Kidney (tissue), 13 donors: ENCODE measurements at regions not wholly inside any gene's neighbourhood (a gene's known extent, or its start where the extent isn't known, plus 50 kb on each side); places are given as distances from the start of the nearest gene placed in this dataset.

Source experiments
- DNase-seq, 5 donors: peaks; one replicate each; pipeline ENCODE4 v3.0.0-alpha.2; 2013 to 2020
- FAIRE-seq: peaks from 2 replicates; lab custom pipeline; 2012; peaks lifted over from hg19 to GRCh38; lab: Jason Lieb, UNC
- H3K27ac ChIP-seq, 2 donors: one replicate each; pipeline ENCODE4 v1.7.0; 2013; ENCODE audit warnings: low read depth in 2 of 2, low read length in 2 of 2, inconsistent platforms in 1 of 2
- H3K27me3 ChIP-seq: one replicate; pipeline ENCODE4 v1.7.1; 2013; ENCODE audit warnings: low read length, inconsistent platforms; ENCODE audit not compliant: control insufficient read depth, insufficient read depth
- H3K36me3 ChIP-seq, 3 donors: one replicate each; pipeline versions ENCODE4 v1.7.0 to v1.7.1; 2013; ENCODE audit warnings: low read length in 3 of 3, control low read depth in 1 of 3, inconsistent platforms in 1 of 3; ENCODE audit not compliant: insufficient read depth in 3 of 3, control insufficient read depth in 2 of 3
- H3K4me1 ChIP-seq, 3 donors: one replicate each; pipeline versions ENCODE4 v1.7.0 to v1.7.1; 2013; ENCODE audit warnings: low read length in 3 of 3, inconsistent platforms in 1 of 3, low read depth in 1 of 3; ENCODE audit not compliant: control insufficient read depth in 2 of 3, insufficient read depth in 2 of 3
- H3K4me3 ChIP-seq, 3 donors: one replicate each; pipeline versions ENCODE4 v1.7.0 to v1.8.1; 2013; ENCODE audit warnings: low read length in 3 of 3, control low read depth in 1 of 3, inconsistent platforms in 1 of 3
- H3K9ac ChIP-seq, 3 donors: one replicate each; pipeline versions ENCODE4 v1.7.0 to v1.7.1; 2013; ENCODE audit warnings: low read length in 3 of 3, control low read depth in 1 of 3, inconsistent platforms in 1 of 3
- H3K9me3 ChIP-seq, 3 donors: one replicate each; pipeline versions ENCODE4 v1.7.0 to v1.7.1; 2013; ENCODE audit warnings: low read length in 3 of 3, control low read depth in 1 of 3, inconsistent platforms in 1 of 3; ENCODE audit not compliant: control insufficient read depth in 2 of 3, insufficient read depth in 1 of 3
- CTCF ChIP-seq: IDR thresholded peaks from 3 replicates; pipeline ENCODE4 v1.5.1; 2012; ENCODE audit warnings: mild to moderate bottlenecking, moderate library complexity, borderline replicate concordance; ENCODE audit not compliant: insufficient read depth; ENCODE audit errors: extremely low read depth
- intact Hi-C: fragments of 100-400 bp; cut with DNase I; formaldehyde crosslinking; loops from one replicate; pipeline ENCODE4 v1.11.1; 2022
- donor health status: control.
- donor health status: control.
- donor health status: control.
- donor health status: control.
- donor health status: control.
- donor health status: DM: yes; HTN: yes; CAD: no.
- donor health status: Normal renal cell carcinoma (clear cell type).

- H3K4me1 ChIP-seq = no peaks in the 10 kb centered on the region
- DNase-seq (no peak), FAIRE-seq (no peak)
- H3K27ac ChIP-seq = no peak overlapping the region
- H3K36me3 ChIP-seq = no peaks in the 10 kb centered on the region
- H3K4me3 ChIP-seq = no peak overlapping the region
- H3K9me3 ChIP-seq = no peaks in the 10 kb centered on the region
- H3K27me3 ChIP-seq = no peaks in the 10 kb centered on the region
- TF ChIP-seq CTCF = no peak
- no peak overlapping the region for H3K9ac ChIP-seq
- intact Hi-C loops = no loop called here
Observed at GRCh38 chr7:101764221-101764620, 53.2 kb upstream of the CUX1 start.

- no peak for DNase-seq
- no peaks in the 10 kb centered on the region for H3K4me1 ChIP-seq
- no peak overlapping the region for H3K4me3 ChIP-seq
- TF ChIP-seq CTCF = no peak
- H3K27me3 ChIP-seq = no peaks in the 10 kb centered on the region
- no peak overlapping the region for H3K9ac ChIP-seq
- no peak for FAIRE-seq
- H3K9me3 ChIP-seq = no peaks in the 10 kb centered on the region
- no peak overlapping the region for H3K27ac ChIP-seq
- intact Hi-C loops = no loop called here
- H3K36me3 ChIP-seq = no peaks in the 10 kb centered on the region
Observed at GRCh38 chr7:101767544-101767943, 49.9 kb upstream of the CUX1 start.
